AG09309 (cell line): ENCODE measurements at regions not wholly inside any gene's neighbourhood (a gene's known extent, or its start where the extent isn't known, plus 50 kb on each side); places are given as distances from the start of the nearest gene placed in this dataset.

Source experiments
- DNase-seq: peaks from one replicate; pipeline ENCODE4 v3.0.0-alpha.2; 2010; ENCODE audit warnings: low read depth
- H3K4me3 ChIP-seq: 2 replicates; pipeline ENCODE4 v1.5.1; 2011; ENCODE audit warnings: mild to moderate bottlenecking, low read depth, low read length, moderate library complexity; ENCODE audit not compliant: control insufficient read depth
- CTCF ChIP-seq: IDR thresholded peaks from 2 replicates; pipeline ENCODE4 v1.5.1; 2011; ENCODE audit warnings: mild to moderate bottlenecking, low read depth, low read length, inconsistent platforms; ENCODE audit not compliant: insufficient read depth, control insufficient read depth; ENCODE audit errors: missing control alignments

- DNase-seq = no peak
- no peak overlapping the region for H3K4me3 ChIP-seq
- no peak for TF ChIP-seq CTCF
Measured at GRCh38 chr9:119758241-119758640, 389.0 kb upstream of the BRINP1 start.

DNA sequence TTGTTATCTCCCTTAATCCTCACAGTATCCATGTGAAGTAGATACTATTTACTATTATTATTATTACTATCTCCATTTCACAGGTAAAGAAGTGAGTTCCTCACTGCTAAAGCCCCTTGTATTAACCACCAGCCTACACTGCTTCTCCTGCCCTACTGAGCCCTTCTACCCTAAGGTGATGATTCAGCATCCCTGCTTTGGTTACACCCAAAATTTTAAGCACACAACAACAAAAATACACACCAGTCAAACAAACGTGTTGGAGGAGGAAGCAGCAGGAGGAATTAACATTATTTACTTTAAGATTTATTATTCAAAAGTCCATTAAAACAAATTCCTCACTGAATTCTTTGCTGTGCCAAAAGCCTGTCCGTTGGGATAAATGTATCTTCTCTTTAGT is 370.2 kb upstream of the BRINP1 start:
- H3K4me3 ChIP-seq = no peak overlapping the region
- DNase-seq = no peak
- TF ChIP-seq CTCF = no peak

GRCh38 chr9:119736491-119737454 is 367.5 kb upstream of the BRINP1 start:
- no peak for DNase-seq
- no peak for TF ChIP-seq CTCF
- no peak overlapping the region for H3K4me3 ChIP-seq

DNA sequence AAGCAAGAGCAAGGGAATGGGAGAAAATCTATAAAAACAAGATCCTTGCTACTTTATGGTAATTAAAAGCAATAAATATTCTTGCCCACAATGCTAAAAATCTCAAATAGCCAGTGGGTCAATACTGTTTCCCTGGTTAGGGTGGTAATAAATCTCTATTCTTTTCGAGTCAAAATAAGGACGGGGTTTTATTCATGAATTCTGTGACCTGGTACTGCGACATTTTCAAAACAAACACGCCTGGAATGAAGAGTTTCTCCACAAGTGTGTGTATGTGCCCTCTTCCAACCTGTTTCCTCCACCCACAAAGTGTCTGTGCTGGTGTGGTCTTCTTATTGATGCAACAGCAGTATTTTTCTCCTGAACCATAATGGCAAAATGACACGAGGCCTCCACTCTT is 358.8 kb upstream of the BRINP1 start:
- no peak for DNase-seq
- no peak for TF ChIP-seq CTCF
- H3K4me3 ChIP-seq = no peak overlapping the region

GRCh38 chr9:119726035-119726434 is 356.8 kb upstream of the BRINP1 start:
- no peak for TF ChIP-seq CTCF
- no peak for DNase-seq
- H3K4me3 ChIP-seq = no peak overlapping the region

DNA sequence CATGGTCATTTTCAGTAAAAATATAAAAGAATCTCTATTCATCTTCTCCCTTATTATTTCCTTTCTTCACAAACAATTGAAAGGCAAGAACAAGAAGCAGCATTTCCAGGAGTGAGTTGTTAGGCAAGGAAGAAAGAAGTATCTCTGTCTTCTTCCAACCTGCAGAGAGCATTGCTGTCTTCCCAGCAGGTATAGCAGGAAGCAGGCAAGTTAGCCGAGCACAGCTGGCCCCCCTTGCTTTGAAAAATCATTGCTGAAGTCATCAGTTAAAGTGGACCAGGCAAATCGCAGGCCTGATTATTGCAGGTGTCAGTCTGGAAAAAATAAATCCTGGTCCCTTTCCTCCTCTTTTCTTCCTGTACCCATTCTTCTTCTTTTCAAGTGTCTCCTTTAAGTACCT is 353.1 kb upstream of the BRINP1 start:
- no peak for TF ChIP-seq CTCF
- no peak overlapping the region for H3K4me3 ChIP-seq
- DNase-seq = no peak
